Islet precursor cell (in vitro differentiated cells): ENCODE measurements at regions not wholly inside any gene's neighbourhood (a gene's known extent, or its start where the extent isn't known, plus 50 kb on each side); places are given as distances from the start of the nearest gene placed in this dataset.
"Not testable (repeated sequence)": the region's sequence is repeated elsewhere in the genome, so short reads cannot be mapped to it uniquely, and the experiment has no call there.

Source experiments
- DNase-seq: peaks from one replicate; pipeline ENCODE4 v3.0.0-alpha.2; 2018

DNA sequence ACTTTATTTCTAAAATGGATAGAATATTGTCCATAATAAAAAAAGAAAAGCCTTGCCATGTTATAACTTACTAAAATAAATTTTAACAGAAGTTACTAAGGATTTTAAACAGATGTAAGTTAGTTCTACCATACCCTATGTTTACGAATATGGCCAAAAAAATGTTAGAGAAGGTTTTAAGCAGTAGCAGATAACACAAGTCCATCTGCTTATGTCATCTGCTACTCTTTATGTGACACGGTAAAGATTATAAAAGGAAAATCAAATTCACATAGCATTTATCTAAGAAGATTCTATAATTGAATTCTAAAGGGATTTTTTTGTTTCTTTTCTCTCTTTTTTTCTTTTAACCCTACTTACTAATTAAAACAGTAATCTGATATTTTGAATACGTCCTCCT is 114.2 kb upstream of the MIR17HG start:
- DNase-seq = no peak

DNA sequence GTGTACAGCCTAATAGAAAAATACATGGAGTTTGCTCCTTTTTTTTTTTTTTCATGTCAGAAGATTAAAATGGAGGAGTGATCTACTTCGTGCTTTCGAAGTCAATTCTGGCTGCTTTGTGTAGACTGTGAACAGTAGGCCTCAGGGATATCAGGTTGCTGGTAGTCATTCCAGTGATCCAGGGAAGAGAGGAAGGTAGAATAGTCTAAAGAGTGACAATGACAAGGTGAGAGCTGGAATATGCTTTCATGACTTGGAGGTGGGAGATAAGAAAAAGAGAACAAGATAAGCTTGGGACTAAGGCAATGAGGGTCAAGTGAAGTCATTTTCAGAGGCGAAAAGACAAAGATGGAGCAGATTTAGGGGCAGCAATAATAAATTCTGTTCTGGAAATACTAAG is 111.3 kb upstream of the MIR17HG start:
- DNase-seq = no peak

DNA sequence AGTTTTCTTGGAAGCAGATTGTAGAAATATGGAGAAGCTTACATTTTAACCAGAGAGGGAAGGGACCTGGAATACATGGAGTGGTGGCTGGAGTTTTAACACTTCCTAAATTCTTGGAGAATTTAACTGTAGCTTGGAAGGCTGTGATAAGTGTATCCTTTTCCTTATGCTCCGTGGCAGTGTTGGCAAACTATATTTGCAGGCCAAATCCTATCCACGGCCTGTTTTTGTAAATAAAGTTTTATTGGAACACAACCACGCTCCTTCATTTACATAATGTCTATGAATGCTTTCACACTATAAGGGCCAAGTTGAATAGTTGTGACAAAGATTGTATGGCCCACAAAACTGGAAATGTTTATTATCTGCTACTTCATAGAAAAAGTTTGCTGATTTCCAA is 110.6 kb upstream of the MIR17HG start:
- no peak for DNase-seq

- no peak for DNase-seq
Observed at GRCh38 chr13:91238036-91238435, 109.5 kb upstream of the MIR17HG start.

DNA sequence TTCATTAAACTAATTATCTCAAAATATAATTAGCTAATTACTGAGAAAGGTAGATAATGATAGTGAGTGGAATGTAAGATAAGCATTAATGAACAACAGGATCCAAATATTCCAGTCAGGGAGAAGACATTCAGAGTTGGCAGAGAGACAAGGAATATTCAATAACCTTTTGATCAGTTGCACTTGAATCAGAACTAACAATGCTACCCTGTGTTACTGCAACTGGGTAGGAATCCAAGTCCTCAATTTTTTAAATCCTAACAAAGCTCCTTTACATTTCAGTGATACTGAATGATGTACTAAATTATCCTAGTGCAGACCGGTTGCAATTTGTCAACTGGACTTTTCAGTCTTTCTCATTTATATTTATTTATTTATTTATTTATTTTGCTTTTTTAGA is 107.1 kb upstream of the MIR17HG start:
- DNase-seq = no peak

DNA sequence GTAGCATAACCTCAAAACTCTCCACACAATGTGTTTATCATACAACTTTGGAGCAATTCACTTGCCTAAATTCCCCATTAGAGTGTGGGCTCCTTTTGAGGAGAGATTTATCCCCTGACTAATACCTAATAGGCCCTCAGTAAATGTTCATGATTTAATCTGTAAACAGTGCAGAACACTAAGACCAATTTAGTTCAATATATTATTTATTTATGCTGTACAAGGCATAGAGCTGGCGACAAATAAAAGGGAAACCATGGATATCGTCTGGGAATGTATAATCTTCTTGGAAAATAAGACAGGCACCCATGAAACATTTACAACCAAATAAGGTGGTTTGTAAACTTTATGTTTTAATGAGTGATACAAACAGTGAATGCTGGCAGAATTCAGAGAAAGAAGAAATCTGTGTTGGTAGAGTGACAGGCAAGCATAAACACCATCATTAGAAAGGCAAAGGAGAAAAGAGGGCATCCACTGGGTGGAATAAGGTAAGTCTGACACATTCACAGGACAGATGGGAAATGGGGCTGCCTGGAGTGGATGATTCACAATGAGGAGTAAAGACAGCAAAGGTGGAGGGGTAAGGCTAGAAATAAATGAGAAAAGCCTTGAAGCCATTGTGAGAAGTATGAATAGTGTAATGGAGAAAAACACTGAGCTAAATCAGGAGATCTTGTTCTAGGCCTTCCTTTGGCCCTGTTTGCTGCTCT is 106.1 kb upstream of the MIR17HG start:
- DNase-seq = no peak

DNA sequence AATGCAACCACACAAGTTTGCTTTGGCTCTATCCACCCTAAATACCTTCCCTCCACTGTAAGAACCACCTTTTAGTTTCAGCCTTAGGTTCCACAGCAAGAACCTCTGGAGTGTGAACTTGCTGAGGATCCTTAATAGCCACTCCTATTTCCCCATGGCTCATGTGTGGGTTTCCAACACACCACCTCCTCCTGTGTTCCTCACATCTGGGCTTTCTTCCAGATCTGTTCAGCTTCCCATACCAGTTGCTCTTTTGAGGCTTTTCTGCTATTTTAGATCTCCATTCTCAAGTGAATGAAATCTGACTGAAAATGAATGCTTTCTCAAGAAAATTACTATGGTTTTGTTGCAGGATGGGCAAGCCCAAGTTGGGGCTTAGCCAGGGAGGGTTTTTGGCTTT is 104.8 kb upstream of the MIR17HG start:
- no peak for DNase-seq

GRCh38 chr13:91245288-91245687 is 102.2 kb upstream of the MIR17HG start:
- DNase-seq = no peak

DNA sequence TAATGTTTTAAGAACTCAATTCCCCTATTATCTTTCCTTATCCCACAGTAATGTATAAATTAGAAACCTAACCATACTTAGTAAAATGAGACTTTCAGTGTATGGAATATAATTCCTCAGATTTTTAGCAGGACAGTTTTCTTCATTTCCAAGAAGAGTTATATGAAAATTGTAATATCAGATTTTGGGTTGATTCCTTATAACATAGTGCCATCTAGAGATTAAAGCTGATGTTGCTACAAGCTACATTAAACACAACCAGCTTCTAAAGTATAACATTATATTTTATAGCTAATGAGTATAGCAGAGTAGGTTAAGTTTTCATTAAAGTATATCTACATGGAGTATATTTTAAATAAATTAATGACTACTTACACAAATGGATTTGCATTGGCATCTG is 99.7 kb upstream of the MIR17HG start:
- DNase-seq = no peak

DNA sequence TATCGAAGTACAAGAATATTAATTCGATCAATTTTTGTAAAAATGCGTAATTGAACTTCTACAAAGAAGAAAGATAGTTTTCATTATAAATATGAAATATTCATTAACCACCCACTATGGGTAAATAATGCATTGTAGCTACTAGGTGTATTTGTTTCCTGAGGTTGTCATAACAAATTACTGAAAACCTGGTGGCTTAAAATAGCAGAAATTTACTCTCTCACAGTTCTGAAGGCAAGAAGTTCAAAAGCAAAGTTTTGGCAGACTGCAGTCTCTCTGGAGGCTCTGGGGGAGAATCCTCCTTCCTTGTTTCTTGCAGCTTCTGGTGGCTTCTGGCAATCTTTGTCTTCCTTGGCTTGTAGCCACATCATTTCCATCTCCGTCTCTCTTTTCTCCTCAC is 99.2 kb upstream of the MIR17HG start:
- DNase-seq = no peak

- DNase-seq = no peak
Observed at GRCh38 chr13:91249370-91249769, 98.1 kb upstream of the MIR17HG start.

- no peak for DNase-seq
Observed at GRCh38 chr13:91249861-91250260, 97.6 kb upstream of the MIR17HG start.

GRCh38 chr13:91251573-91251972 is 95.9 kb upstream of the MIR17HG start:
- not testable (repeated sequence) for DNase-seq

DNA sequence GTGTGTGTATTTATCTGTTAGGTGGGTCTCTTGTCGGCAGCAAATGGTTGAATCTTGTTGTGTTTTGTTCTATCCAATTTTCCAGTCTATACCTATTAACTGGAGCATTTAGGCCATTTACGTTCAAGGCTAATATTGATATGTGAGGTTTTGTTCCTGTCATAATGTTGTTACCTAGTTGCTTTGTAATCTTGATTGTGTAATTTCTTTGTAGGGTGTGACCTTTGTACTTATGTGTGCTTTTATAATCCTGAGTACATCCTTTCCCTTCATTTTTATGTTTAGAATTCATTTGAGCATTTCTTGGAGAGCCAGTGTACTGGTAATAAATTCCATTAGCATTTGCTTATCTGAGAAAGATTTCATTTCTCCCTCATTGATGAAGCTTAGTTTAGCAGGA is 83.0 kb upstream of the MIR17HG start:
- no peak for DNase-seq

DNA sequence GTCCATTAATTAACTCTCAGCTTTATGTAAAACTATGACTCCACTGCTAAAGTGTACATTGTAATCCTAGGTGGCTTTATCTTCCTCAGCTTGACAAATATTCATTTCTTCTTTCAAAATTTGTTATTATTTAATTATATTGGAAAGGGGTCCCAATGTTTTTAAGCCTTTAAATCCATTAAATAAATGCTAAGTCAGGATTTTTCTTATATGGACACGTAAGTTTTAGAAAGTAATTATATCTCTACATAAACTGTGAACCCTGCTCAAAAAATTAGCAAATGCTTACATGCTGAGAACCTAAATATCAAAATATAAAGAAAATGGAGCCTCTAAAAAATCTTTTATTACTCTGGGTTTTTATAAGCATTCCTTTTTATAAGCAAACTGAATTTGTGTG is 78.2 kb upstream of the MIR17HG start:
- DNase-seq = no peak

DNA sequence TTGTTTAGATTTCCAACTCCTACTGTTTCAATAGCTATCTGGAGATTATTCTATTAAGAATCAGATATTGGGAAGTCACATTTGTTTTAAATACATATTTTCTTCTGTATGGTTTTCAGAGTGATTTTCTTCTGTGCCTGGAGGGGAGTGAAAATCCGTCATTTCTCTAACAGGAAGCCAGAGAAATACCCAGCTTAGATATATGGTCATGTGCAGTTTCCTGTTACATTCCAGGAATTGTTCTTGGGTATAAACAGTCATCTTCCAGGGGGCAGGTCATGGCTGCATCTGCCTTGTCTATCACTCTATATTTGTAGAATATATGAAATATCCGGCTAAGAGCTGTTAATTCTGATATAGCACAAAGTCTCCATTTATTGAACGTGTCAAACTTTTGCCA is 77.5 kb upstream of the MIR17HG start:
- DNase-seq = no peak

DNA sequence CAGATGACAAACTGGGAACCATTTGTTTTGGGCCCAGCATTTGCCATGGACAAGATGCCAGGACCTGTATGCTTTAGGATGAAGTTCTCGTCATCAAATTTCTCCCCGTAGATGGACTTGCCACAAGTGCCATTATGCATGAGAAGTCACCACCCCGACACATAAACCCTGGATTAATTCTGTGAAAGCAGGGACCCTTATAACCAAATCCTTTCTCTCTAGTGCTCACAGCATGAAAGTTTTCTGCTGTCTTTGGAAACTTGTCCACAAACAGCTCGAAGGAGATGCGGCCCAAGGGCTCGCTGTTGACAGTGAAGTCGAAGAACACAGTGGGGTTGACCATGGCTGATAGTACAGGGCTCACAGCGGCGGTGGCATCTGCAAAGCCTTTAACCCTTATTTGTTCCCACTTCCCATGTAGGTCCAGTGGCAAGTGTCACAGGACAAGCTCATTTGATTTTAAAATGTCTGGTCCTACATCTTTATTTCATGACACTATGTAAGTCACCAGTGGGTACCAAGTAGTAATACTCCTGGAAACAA is 75.2 kb upstream of the MIR17HG start:
- DNase-seq = no peak

DNA sequence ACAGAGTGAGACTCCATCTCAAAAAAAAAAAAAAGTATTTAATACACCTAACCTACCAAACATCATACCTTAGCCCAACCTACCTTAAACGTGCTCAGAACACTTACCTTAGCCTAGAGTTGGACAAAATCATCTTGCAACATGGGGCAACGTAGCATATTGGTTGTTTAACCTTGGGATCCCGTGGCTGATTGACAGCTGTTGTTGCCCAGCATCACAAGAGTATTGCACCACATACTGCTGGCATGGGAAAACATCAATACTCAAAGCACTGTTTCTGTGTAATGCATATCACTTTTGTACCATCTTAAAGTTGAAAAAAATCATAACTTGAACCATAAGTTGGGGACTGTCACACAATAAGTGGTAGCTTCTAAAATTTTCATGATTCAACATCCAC is 73.8 kb upstream of the MIR17HG start:
- no peak for DNase-seq

GRCh38 chr13:91277013-91277676 is 70.3 kb upstream of the MIR17HG start:
- no peak for DNase-seq

- no peak for DNase-seq
Observed at GRCh38 chr13:91278291-91278690, 69.2 kb upstream of the MIR17HG start.

DNA sequence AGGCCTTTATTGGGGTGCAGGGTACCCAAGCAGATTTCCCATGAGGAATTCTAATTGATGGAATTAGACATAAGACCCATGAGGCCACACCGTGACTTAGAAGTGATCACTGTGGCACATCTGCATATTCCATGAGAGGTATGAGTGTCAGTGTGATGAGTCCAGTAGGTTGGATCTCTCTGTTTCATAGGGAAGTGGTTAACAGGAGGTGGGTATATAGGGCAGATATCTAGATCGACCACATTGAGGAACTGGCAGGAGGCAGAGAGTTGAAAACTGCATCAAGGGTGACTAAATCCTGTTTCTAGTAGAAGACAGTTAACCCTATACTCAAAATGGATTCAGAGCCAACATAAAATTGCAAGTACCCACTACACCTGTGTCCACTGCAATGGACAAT is 68.6 kb upstream of the MIR17HG start:
- no peak for DNase-seq

- DNase-seq = no peak
Observed at GRCh38 chr13:91280801-91281200, 66.7 kb upstream of the MIR17HG start.

- no peak for DNase-seq
Observed at GRCh38 chr13:91284335-91284734, 63.2 kb upstream of the MIR17HG start.

DNA sequence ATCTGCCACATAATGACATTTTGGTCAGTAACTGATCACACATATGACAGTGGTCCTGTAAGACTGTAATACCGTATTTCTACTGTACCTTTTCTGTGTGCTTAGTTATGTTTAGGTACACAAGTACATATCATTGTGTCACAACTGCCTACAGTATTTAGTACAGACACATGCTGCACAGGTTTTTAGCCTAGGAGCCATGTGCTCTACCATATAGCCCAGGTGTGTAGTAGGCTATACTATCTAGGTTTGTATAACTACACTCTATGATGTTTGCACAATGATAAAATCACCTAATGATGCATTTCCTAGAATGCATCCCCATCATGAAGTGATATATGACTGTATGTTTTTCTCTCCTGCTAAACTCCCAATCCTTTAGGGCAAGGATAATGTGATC is 61.2 kb upstream of the MIR17HG start:
- DNase-seq = no peak

DNA sequence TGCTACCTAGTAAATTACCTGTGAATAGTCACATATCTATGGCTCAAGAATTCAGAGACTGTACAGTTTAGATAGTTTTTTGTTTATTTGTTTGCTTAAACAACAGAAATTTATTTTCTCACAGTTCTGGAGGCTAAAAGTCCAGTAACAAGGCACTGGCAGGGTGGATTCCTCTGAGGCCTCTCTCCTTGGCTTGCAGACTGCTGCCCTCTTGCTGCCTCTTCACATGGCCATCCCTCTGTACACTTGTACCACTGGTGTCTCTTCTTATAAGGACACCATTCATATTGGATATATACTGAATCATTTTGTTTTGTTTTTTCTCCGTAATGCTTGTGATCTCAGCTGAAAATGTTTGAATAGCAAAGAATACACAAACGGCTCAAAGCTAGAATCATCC is 56.4 kb upstream of the MIR17HG start:
- DNase-seq = no peak
